Neural progenitor cell (in vitro differentiated cells): ENCODE measurements at regions not wholly inside any gene's neighbourhood (a gene's known extent, or its start where the extent isn't known, plus 50 kb on each side); places are given as distances from the start of the nearest gene placed in this dataset.
A peak's percentile ranks its signal among the peaks of the same experiment; 100 is the strongest.

Experiments used
- DNase-seq: peaks from one replicate; pipeline ENCODE4 v3.0.0-alpha.2; 2016; ENCODE audit warnings: low spot score
- H2AFZ ChIP-seq: fragments of 200-600 bp; sonication (generic); replicated peaks from 2 replicates; pipeline ENCODE4 v1.6.1; 2016; ENCODE audit warnings: antibody characterized with exemption
- H3F3A ChIP-seq: fragments of 200-600 bp; sonication (generic); 2 replicates; pipeline ENCODE4 v1.6.1; 2016; ENCODE audit warnings: antibody characterized with exemption, low read depth
- H3K27ac ChIP-seq: fragments of 200-600 bp; sonication (generic); 2 replicates; pipeline ENCODE4 v1.5.1; 2016; ENCODE audit warnings: mild to moderate bottlenecking
- H3K27me3 ChIP-seq: fragments of 200-600 bp; sonication (generic); 2 replicates; pipeline ENCODE4 v1.6.1; 2016; ENCODE audit warnings: mild to moderate bottlenecking, moderate library complexity
- H3K36me3 ChIP-seq: fragments of 200-600 bp; sonication (generic); 2 replicates; pipeline ENCODE4 v1.5.1; 2016
- H3K4me1 ChIP-seq: fragments of 200-600 bp; sonication (generic); 2 replicates; pipeline ENCODE4 v1.6.1; 2016; ENCODE audit warnings: mixed run types
- H3K4me2 ChIP-seq: fragments of 200-600 bp; sonication (generic); 2 replicates; pipeline ENCODE4 v1.6.1; 2016
- H3K4me3 ChIP-seq: fragments of 200-600 bp; sonication (generic); 2 replicates; pipeline ENCODE4 v1.5.1; 2016
- H3K79me2 ChIP-seq: fragments of 200-600 bp; sonication (generic); 2 replicates; pipeline ENCODE4 v1.6.1; 2016; ENCODE audit warnings: low read depth
- H3K9ac ChIP-seq: fragments of 200-600 bp; sonication (generic); 2 replicates; pipeline ENCODE4 v1.6.1; 2016
- H3K9me3 ChIP-seq: fragments of 200-600 bp; sonication (generic); 2 replicates; pipeline ENCODE4 v1.5.1; 2016; ENCODE audit warnings: low read depth
- H4K20me1 ChIP-seq: fragments of 200-600 bp; sonication (generic); 2 replicates; pipeline ENCODE4 v1.6.1; 2016; ENCODE audit warnings: low read depth
- H3K27ac Mint-ChIP-seq: 3 replicates; pipeline ENCODE4 v1.8.0; 2021; ENCODE audit warnings: mixed read lengths
- H3K27me3 Mint-ChIP-seq: 2 replicates; pipeline ENCODE4 v1.8.0; 2022; ENCODE audit warnings: low read depth, mild to moderate bottlenecking, inconsistent platforms, moderate library complexity, mixed read lengths; ENCODE audit not compliant: insufficient read depth
- H3K36me3 Mint-ChIP-seq: 3 replicates; pipeline ENCODE4 v1.8.0; 2021; ENCODE audit warnings: mixed read lengths
- H3K4me1 Mint-ChIP-seq: 3 replicates; pipeline ENCODE4 v1.8.0; 2021; ENCODE audit warnings: mixed read lengths
- H3K4me3 Mint-ChIP-seq: 3 replicates; pipeline ENCODE4 v1.8.0; 2021; ENCODE audit warnings: mild to moderate bottlenecking, moderate library complexity, mixed read lengths
- H3K9me3 Mint-ChIP-seq: 3 replicates; pipeline ENCODE4 v1.8.0; 2020; ENCODE audit warnings: mixed read lengths
- EZH2 ChIP-seq: fragments of 200-600 bp; sonication (generic); IDR thresholded peaks from 2 replicates; pipeline ENCODE4 v1.6.1; 2017; ENCODE audit warnings: antibody characterized with exemption, mild to moderate bottlenecking, moderate library complexity
- EZH2phosphoT487 ChIP-seq: fragments of 200-600 bp; sonication (generic); IDR thresholded peaks from 2 replicates; pipeline ENCODE4 v1.6.1; 2017; ENCODE audit warnings: antibody characterized with exemption
- TF ChIP-seq, protein P1 (sequence below): fragments of 200-600 bp; sonication (generic); IDR thresholded peaks from 2 replicates; pipeline ENCODE4 v1.5.1; 2017; ENCODE audit warnings: antibody characterized with exemption, mild to moderate bottlenecking

DNA sequence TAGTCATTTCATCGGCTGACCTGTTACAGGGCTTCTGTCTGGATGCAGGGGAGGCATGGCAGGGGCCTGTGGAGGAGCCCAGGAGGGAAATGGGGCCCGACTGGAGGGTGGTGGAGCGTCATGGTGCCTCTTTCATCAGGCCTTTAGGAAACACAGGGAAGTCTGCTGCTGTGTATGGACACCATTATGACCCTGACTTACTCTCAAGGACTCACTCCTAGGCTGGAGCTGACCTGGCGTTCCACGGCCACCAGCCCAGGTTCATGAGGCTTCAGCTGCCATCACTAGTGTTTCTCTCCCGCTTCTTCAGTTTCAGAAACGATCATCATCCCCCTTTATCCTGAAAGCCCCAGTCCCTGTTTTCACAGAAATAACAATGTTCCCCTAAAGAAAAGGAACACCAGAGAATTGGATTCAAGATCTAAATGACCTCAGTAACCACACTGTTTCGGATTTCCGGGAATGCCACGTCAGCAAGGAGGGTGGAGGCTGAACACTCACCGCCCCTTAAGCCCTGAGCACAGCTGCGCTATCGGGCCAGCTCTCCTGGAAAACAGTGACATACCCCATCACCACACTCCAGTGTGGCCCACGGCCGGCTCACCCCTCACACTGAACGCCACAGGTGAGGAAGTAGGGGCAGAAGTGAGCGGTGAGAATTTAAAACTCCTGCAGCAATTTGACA, 67.6 kb downstream of the SOX1 start:
- Histone ChIP-seq H3K9me3 (no peaks in the 10 kb centered on the region), H3K4me2 (no peak overlapping the region), H3K27ac (no peak overlapping the region), H3K4me3 (no peak overlapping the region), H3K36me3 (no peaks in the 10 kb centered on the region), H3F3A (no peaks in the 10 kb centered on the region), H3K79me2 (no peaks in the 10 kb centered on the region), H3K27me3 (no peaks in the 10 kb centered on the region), H3K9ac (no peak overlapping the region), H2AFZ (no peak overlapping the region), H3K4me1 (peaks cover 6% of the 10 kb centered on the region), H4K20me1 (no peaks in the 10 kb centered on the region)
- H3K27me3 Mint-ChIP-seq, result peaks cover 5% of the 10 kb centered on the region
- H3K36me3 Mint-ChIP-seq, result no peaks in the 10 kb centered on the region
- peaks cover 2% of the 10 kb centered on the region for H3K9me3 Mint-ChIP-seq
- TF ChIP-seq EZH2phosphoT487 (no peak), EZH2 (no peak)
- TF ChIP-seq, protein P1, sequence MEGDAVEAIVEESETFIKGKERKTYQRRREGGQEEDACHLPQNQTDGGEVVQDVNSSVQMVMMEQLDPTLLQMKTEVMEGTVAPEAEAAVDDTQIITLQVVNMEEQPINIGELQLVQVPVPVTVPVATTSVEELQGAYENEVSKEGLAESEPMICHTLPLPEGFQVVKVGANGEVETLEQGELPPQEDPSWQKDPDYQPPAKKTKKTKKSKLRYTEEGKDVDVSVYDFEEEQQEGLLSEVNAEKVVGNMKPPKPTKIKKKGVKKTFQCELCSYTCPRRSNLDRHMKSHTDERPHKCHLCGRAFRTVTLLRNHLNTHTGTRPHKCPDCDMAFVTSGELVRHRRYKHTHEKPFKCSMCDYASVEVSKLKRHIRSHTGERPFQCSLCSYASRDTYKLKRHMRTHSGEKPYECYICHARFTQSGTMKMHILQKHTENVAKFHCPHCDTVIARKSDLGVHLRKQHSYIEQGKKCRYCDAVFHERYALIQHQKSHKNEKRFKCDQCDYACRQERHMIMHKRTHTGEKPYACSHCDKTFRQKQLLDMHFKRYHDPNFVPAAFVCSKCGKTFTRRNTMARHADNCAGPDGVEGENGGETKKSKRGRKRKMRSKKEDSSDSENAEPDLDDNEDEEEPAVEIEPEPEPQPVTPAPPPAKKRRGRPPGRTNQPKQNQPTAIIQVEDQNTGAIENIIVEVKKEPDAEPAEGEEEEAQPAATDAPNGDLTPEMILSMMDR, result no peak
- no peak for DNase-seq
- H3K27ac Mint-ChIP-seq, result peak overlapping the region; percentile 78
- no peak overlapping the region for H3K4me3 Mint-ChIP-seq
- H3K4me1 Mint-ChIP-seq, result peaks cover 40% of the 10 kb centered on the region

DNA sequence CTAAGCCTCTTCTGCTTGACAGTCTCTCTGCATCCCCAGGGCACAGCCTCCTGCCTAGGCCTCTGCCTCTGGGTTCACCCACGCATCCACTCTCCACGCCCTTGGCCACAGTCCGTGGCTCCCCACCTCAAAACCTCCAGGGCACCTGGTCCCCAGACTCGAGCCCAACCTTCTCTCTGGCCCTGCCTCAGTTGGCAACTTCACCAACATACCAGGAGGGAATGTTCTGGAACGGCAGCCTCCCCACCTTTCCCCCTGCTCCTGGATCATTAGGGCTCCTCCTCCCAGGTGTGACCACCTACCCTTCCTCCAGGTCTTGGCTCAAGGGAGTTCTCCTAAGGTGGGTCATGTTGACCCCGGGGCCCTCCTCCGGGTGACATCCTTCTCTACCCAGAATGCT, 69.1 kb downstream of the SOX1 start:
- Mint-ChIP-seq H3K27me3 (peaks cover 11% of the 10 kb centered on the region), H3K9me3 (no peaks in the 10 kb centered on the region)

DNA sequence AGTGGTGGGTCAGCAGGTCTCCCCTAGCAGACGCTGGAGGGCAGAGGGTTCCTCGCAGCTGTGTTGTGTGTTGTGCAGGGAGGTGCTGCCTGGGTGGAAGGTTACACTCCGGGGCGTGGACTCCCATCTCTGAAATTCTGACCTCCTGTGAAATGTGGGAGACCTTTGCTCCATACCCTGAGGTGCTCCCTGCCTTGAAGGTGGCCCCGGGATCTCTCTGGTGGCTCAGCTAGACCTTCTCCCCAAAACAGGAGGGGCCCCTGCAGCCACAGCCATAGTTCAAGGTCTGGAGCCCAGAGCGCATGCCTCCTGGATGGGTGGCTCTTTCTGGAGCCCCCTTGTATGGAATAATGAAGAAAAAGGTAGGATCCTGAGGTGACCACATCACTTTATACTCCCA, 70.2 kb downstream of the SOX1 start:
- no peak for TF ChIP-seq EZH2
- TF ChIP-seq, protein P1, result no peak
- TF ChIP-seq EZH2phosphoT487, result no peak
- Histone ChIP-seq H3K4me2 (no peak overlapping the region), H2AFZ (no peak overlapping the region), H3K9ac (no peak overlapping the region), H3K27me3 (no peaks in the 10 kb centered on the region), H4K20me1 (no peaks in the 10 kb centered on the region), H3K27ac (no peak overlapping the region), H3K4me3 (no peak overlapping the region), H3K4me1 (peaks cover 10% of the 10 kb centered on the region), H3K79me2 (no peaks in the 10 kb centered on the region), H3K9me3 (no peaks in the 10 kb centered on the region), H3F3A (no peaks in the 10 kb centered on the region), H3K36me3 (no peaks in the 10 kb centered on the region)
- no peaks in the 10 kb centered on the region for H3K9me3 Mint-ChIP-seq
- peak overlapping the region; percentile 85 for H3K27ac Mint-ChIP-seq
- H3K36me3 Mint-ChIP-seq, result no peaks in the 10 kb centered on the region
- H3K4me3 Mint-ChIP-seq, result no peak overlapping the region
- DNase-seq, result no peak
- H3K4me1 Mint-ChIP-seq, result peaks cover 45% of the 10 kb centered on the region
- peaks cover 13% of the 10 kb centered on the region for H3K27me3 Mint-ChIP-seq

More for the DNA sequence above, 69.1 kb downstream of the SOX1 start:
- no peaks in the 10 kb centered on the region for H3F3A ChIP-seq
- H3K4me1 ChIP-seq, result peaks cover 10% of the 10 kb centered on the region
- no peak overlapping the region for H3K4me3 Mint-ChIP-seq
- H3K4me1 Mint-ChIP-seq, result peaks cover 48% of the 10 kb centered on the region
- H2AFZ ChIP-seq, result no peak overlapping the region
- DNase-seq, result no peak
- H3K27ac Mint-ChIP-seq, result peak overlapping the region; percentile 66
- no peaks in the 10 kb centered on the region for H3K36me3 ChIP-seq
- H3K4me3 ChIP-seq, result no peak overlapping the region
- no peak for TF ChIP-seq EZH2phosphoT487
- TF ChIP-seq, protein P1, result no peak
- no peak for TF ChIP-seq EZH2
- no peak overlapping the region for H3K4me2 ChIP-seq
- H4K20me1 ChIP-seq, result no peaks in the 10 kb centered on the region
- no peaks in the 10 kb centered on the region for H3K27me3 ChIP-seq
- H3K36me3 Mint-ChIP-seq, result no peaks in the 10 kb centered on the region
- no peaks in the 10 kb centered on the region for H3K9me3 ChIP-seq
- no peak overlapping the region for H3K9ac ChIP-seq
- no peak overlapping the region for H3K27ac ChIP-seq
- no peaks in the 10 kb centered on the region for H3K79me2 ChIP-seq
